Keratinocyte (primary cell): ENCODE measurements at regions not wholly inside any gene's neighbourhood (a gene's known extent, or its start where the extent isn't known, plus 50 kb on each side); places are given as distances from the start of the nearest gene placed in this dataset.

Source experiments
- DNase-seq: peaks from one replicate; pipeline ENCODE4 v3.0.0-alpha.2; 2011; ENCODE audit warnings: low read depth, missing footprints, low spot score
- FAIRE-seq: peaks from 2 replicates; lab custom pipeline; 2011; peaks lifted over from hg19 to GRCh38; lab: Jason Lieb, UNC
- H2AFZ ChIP-seq: 2 replicates; pipeline ENCODE4 v1.6.0; 2012; ENCODE audit warnings: low read length, control low read depth, inconsistent platforms; ENCODE audit not compliant: control insufficient read depth
- H3K27ac ChIP-seq: 2 replicates; pipeline ENCODE4 v1.5.1; 2011; ENCODE audit warnings: low read length; ENCODE audit not compliant: control insufficient read depth, insufficient read depth
- H3K27me3 ChIP-seq: 3 replicates; pipeline ENCODE4 v1.6.0; 2011; ENCODE audit warnings: low read length; ENCODE audit not compliant: control insufficient read depth, insufficient read depth; ENCODE audit errors: extremely low read depth
- H3K36me3 ChIP-seq, 2 experiments: 2 replicates in 1 of 2; 3 replicates in 1 of 2; pipeline ENCODE4 v1.5.1; 2011; ENCODE audit warnings: low read length in 2 of 2, mild to moderate bottlenecking in 1 of 2; ENCODE audit not compliant: control insufficient read depth in 2 of 2, insufficient read depth in 2 of 2; ENCODE audit errors: extremely low read depth in 1 of 2
- H3K4me1 ChIP-seq: 3 replicates; pipeline ENCODE4 v1.5.1; 2011; ENCODE audit warnings: low read length; ENCODE audit not compliant: control insufficient read depth, insufficient read depth; ENCODE audit errors: extremely low read depth
- H3K4me2 ChIP-seq: 3 replicates; pipeline ENCODE4 v1.6.0; 2011; ENCODE audit warnings: low read depth, low read length; ENCODE audit not compliant: control insufficient read depth, insufficient read depth; ENCODE audit errors: extremely low read depth
- H3K4me3 ChIP-seq, 3 experiments: fragments of 200-600 bp in 1 of 3; sonication (generic) in 1 of 3; 2 replicates in 2 of 3; 3 replicates in 1 of 3; pipeline ENCODE4 v1.5.1; 2011 to 2016; ENCODE audit warnings: low read length in 3 of 3, mild to moderate bottlenecking in 3 of 3, control low read depth in 2 of 3, inconsistent platforms in 1 of 3, low read depth in 1 of 3, mixed read lengths in 1 of 3, mixed run types in 1 of 3, moderate library complexity in 1 of 3; ENCODE audit not compliant: control insufficient read depth in 2 of 3, insufficient read depth in 2 of 3; ENCODE audit errors: extremely low read depth in 1 of 3
- H3K79me2 ChIP-seq: 2 replicates; pipeline ENCODE4 v1.6.0; 2012; ENCODE audit warnings: low read length; ENCODE audit not compliant: control insufficient read depth, insufficient read depth
- H3K9ac ChIP-seq: 3 replicates; pipeline ENCODE4 v1.6.0; 2011; ENCODE audit warnings: low read length; ENCODE audit not compliant: control insufficient read depth, insufficient read depth; ENCODE audit errors: extremely low read depth
- H3K9me1 ChIP-seq: 3 replicates; pipeline ENCODE4 v1.6.0; 2011; ENCODE audit warnings: low read length; ENCODE audit not compliant: control insufficient read depth, insufficient read depth; ENCODE audit errors: extremely low read depth
- H3K9me3 ChIP-seq: 2 replicates; pipeline ENCODE4 v1.5.1; 2012; ENCODE audit warnings: low read depth, low read length; ENCODE audit not compliant: control insufficient read depth
- H4K20me1 ChIP-seq: 3 replicates; pipeline ENCODE4 v1.6.0; 2011; ENCODE audit warnings: low read length; ENCODE audit not compliant: control insufficient read depth, insufficient read depth; ENCODE audit errors: extremely low read depth
- CTCF ChIP-seq, 3 experiments: IDR thresholded peaks in 1 of 3; conservative IDR thresholded peaks in 1 of 3; optimal IDR thresholded peaks in 1 of 3; 2 replicates in 2 of 3; 3 replicates in 1 of 3; pipeline versions ENCODE3 to v1.5.1; 2011; ENCODE audit warnings: low read length in 3 of 3, mild to moderate bottlenecking in 3 of 3, moderate library complexity in 2 of 3, control low read depth in 1 of 3, inconsistent platforms in 1 of 3; ENCODE audit not compliant: insufficient read depth in 2 of 3; ENCODE audit errors: extremely low read depth in 1 of 3
- EZH2 ChIP-seq: IDR thresholded peaks from one replicate; pipeline ENCODE4 v1.6.1; 2012; ENCODE audit warnings: inconsistent platforms, mild to moderate bottlenecking, low read length, moderate library complexity
- dilution Hi-C: fragments of 300-500 bp; cut with MboI; formaldehyde crosslinking; loops from one replicate; pipeline ENCODE4 v1.7.0; 2020; ENCODE audit warnings: low sequenced_read_pairs; ENCODE audit not compliant: extremely low pct_ligation_motif_present

GRCh38 chr3:80439490-80439889, 671.7 kb upstream of the ROBO1 start:
- H3K27me3 ChIP-seq = no peaks in the 10 kb centered on the region
- no peak overlapping the region for H3K27ac ChIP-seq
- FAIRE-seq (no peak), DNase-seq (no peak)
- H3K9ac ChIP-seq = no peak overlapping the region
- no peaks in the 10 kb centered on the region for H3K79me2 ChIP-seq
- H3K4me2 ChIP-seq = no peak overlapping the region
- no peaks in the 10 kb centered on the region for H3K9me1 ChIP-seq
- H3K36me3 ChIP-seq = no peaks in the 10 kb centered on the region
- H3K4me3 ChIP-seq = no peak overlapping the region
- H3K9me3 ChIP-seq = no peaks in the 10 kb centered on the region
- no peaks in the 10 kb centered on the region for H3K4me1 ChIP-seq
- dilution Hi-C loops = no loop called here
- H2AFZ ChIP-seq = no peak overlapping the region
- TF ChIP-seq EZH2 (no peak), CTCF (optimal IDR thresholded peaks at IDR 0.05 in 1 of 3, IDR thresholded peaks at IDR 0.05 in 1 of 3, conservative IDR thresholded peaks at IDR 0.05 in 1 of 3; ENCODE audit: extremely low read depth in 1 of 3, insufficient read depth in 2 of 3, low read length in 3 of 3) (no peak)
- no peaks in the 10 kb centered on the region for H4K20me1 ChIP-seq

- no peaks in the 10 kb centered on the region for H4K20me1 ChIP-seq
- no peak overlapping the region for H3K27ac ChIP-seq
- no peak for TF ChIP-seq CTCF (optimal IDR thresholded peaks at IDR 0.05 in 1 of 3, IDR thresholded peaks at IDR 0.05 in 1 of 3, conservative IDR thresholded peaks at IDR 0.05 in 1 of 3; ENCODE audit: extremely low read depth in 1 of 3, insufficient read depth in 2 of 3, low read length in 3 of 3)
- no peak for TF ChIP-seq EZH2
- no peaks in the 10 kb centered on the region for H3K9me3 ChIP-seq
- FAIRE-seq (no peak), DNase-seq (no peak)
- H3K4me3 ChIP-seq = no peak overlapping the region
- no peaks in the 10 kb centered on the region for H3K4me1 ChIP-seq
- no peaks in the 10 kb centered on the region for H3K36me3 ChIP-seq
- no peaks in the 10 kb centered on the region for H3K27me3 ChIP-seq
- H2AFZ ChIP-seq = no peak overlapping the region
- H3K79me2 ChIP-seq = no peaks in the 10 kb centered on the region
- H3K4me2 ChIP-seq = no peak overlapping the region
- no peak overlapping the region for H3K9ac ChIP-seq
- H3K9me1 ChIP-seq = no peaks in the 10 kb centered on the region
- dilution Hi-C loops = no loop called here
Observed at GRCh38 chr3:80434366-80434765, 666.6 kb upstream of the ROBO1 start.
